ENCODE measurements at regions not wholly inside any gene's neighbourhood (a gene's known extent, or its start where the extent isn't known, plus 50 kb on each side); places are given as distances from the start of the nearest gene placed in this dataset.

DNA sequence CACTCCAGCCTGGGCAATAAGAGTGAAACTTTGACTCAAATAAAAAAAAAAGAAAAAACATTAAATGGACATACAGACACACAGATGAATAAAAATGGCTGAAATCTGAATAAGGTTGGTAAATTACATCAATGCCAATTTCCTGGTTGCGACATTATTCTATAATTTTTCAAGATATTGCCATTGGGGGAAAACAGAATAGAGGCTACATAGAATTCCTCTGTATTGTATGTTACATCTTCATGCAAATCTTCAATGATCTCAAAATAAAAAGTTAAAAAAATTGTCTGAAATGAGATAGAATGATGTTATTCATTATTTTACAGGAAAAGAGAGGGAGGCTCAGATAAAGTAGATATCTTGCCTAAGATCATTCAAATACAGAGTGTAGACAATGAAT, 234.0 kb downstream of the SDHAF3 start:
- no peak for DNase-seq (ENCODE audit: extremely low spot score)
- TF ChIP-seq ARNT (IDR thresholded peaks at IDR 0.05), result no peak
- POLR2A ChIA-PET, result no interaction called here
- CTCF ChIA-PET, result no interaction called here

DNA sequence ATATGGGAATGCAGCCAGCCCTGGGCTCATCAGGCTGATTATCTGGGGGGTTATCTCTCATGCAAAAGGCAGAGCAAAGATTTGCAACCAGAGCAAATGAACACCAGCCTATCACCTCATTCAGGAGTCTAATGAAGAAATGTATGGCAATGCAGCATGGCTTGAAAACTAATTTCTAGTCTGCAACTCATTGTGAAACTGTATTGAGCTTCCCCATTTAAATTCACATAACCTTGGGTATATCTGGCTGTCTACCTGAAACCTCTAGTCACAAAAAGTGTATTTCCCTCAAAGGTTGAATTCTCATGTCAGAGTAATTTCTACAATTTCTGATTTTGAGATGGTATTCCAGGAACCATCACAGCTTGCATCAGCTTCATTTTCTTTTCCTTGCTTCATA, 240.0 kb downstream of the SDHAF3 start:
- DNase-seq (ENCODE audit: extremely low spot score), result no peak
- TF ChIP-seq SUZ12 (IDR thresholded peaks at IDR 0.05) (no peak), L3MBTL2 (conservative IDR thresholded peaks at IDR 0.05) (no peak), FOXK2 (IDR thresholded peaks at IDR 0.05) (no peak), FOXA1 (IDR thresholded peaks at IDR 0.05) (no peak), ARNT (IDR thresholded peaks at IDR 0.05) (no peak), NFRKB (IDR thresholded peaks at IDR 0.05) (no peak), ZNF384 (IDR thresholded peaks at IDR 0.05) (no peak), TARDBP (IDR thresholded peaks at IDR 0.05) (no peak), FOXM1 (IDR thresholded peaks at IDR 0.05; ENCODE audit: borderline replicate concordance) (no peak), LEF1 (IDR thresholded peaks at IDR 0.05; ENCODE audit: borderline replicate concordance) (no peak), CTBP1 (IDR thresholded peaks at IDR 0.05; ENCODE audit: borderline replicate concordance) (no peak), HDGF (IDR thresholded peaks at IDR 0.05; ENCODE audit: borderline replicate concordance) (no peak), BHLHE40 (IDR thresholded peaks at IDR 0.05; ENCODE audit: borderline replicate concordance) (no peak), ELF4 (IDR thresholded peaks at IDR 0.05) (no peak)
- TF ChIP-seq, protein P1, sequence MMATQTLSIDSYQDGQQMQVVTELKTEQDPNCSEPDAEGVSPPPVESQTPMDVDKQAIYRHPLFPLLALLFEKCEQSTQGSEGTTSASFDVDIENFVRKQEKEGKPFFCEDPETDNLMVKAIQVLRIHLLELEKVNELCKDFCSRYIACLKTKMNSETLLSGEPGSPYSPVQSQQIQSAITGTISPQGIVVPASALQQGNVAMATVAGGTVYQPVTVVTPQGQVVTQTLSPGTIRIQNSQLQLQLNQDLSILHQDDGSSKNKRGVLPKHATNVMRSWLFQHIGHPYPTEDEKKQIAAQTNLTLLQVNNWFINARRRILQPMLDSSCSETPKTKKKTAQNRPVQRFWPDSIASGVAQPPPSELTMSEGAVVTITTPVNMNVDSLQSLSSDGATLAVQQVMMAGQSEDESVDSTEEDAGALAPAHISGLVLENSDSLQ (IDR thresholded peaks at IDR 0.05), result no peak
- POLR2A ChIA-PET, result no interaction called here
- CTCF ChIA-PET, result no interaction called here

DNA sequence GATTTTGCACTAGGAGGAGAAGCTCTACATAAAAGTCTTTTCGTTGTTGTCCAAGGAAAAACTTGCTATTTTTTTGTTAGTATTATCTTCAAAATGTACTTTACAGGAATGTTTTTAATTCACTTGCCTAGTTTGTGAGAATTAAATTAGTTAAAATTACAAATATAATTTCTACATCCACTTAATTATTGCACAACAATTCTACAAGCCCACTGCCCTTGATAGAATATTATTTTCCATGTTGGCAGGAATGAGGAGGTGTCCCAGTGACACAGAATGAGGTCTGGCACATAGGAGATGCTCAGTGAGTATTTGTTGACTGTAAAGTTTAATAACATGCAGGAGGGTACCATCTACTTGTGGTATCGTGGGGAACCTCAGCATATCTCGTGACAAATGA, 255.4 kb downstream of the SDHAF3 start:
- no peak for TF ChIP-seq L3MBTL2 (conservative IDR thresholded peaks at IDR 0.05)
- no peak for TF ChIP-seq FOXA1 (IDR thresholded peaks at IDR 0.05)
- TF ChIP-seq, protein P1 (IDR thresholded peaks at IDR 0.05), result no peak
- no peak for TF ChIP-seq ARNT (IDR thresholded peaks at IDR 0.05)
- TF ChIP-seq FOXM1 (IDR thresholded peaks at IDR 0.05; ENCODE audit: borderline replicate concordance), result no peak
- TF ChIP-seq BHLHE40 (IDR thresholded peaks at IDR 0.05; ENCODE audit: borderline replicate concordance), result no peak
- TF ChIP-seq NFRKB (IDR thresholded peaks at IDR 0.05), result no peak
- no peak for TF ChIP-seq SUZ12 (IDR thresholded peaks at IDR 0.05)
- TF ChIP-seq ELF4 (IDR thresholded peaks at IDR 0.05), result no peak
- no peak for TF ChIP-seq FOXK2 (IDR thresholded peaks at IDR 0.05)
- TF ChIP-seq LEF1 (IDR thresholded peaks at IDR 0.05; ENCODE audit: borderline replicate concordance), result no peak
- no peak for TF ChIP-seq SP1 (IDR thresholded peaks at IDR 0.05)
- no peak for TF ChIP-seq TARDBP (IDR thresholded peaks at IDR 0.05)
- no peak for TF ChIP-seq CTBP1 (IDR thresholded peaks at IDR 0.05; ENCODE audit: borderline replicate concordance)
- TF ChIP-seq HDGF (IDR thresholded peaks at IDR 0.05; ENCODE audit: borderline replicate concordance), result no peak
- no peak for TF ChIP-seq ZNF384 (IDR thresholded peaks at IDR 0.05)
- ChIA-PET CTCF (no interaction called here), POLR2A (no interaction called here)
- DNase-seq (ENCODE audit: extremely low spot score), result no peak

DNA sequence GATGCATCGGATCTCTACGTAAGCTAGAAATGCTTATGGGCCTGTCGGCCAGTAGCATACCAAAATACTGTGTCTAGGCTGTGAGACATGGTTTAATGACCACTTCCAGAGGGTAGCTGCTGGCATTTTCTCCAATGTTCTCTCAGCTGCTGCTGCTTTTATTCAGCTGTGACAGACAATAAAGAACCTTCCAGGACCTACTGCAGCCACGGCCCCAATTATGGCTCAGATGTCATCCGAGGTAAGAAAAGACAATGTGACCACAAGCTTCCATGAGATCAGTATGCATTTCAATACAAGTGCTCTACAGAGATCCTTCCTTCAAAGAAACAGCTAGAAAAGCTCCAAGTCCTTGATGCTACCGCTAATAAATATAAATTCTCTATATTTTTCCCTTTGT, 256.2 kb downstream of the SDHAF3 start:
- no peak for DNase-seq (ENCODE audit: extremely low spot score)
- TF ChIP-seq ELF4 (IDR thresholded peaks at IDR 0.05) (no peak), LEF1 (IDR thresholded peaks at IDR 0.05; ENCODE audit: borderline replicate concordance) (no peak), FOXM1 (IDR thresholded peaks at IDR 0.05; ENCODE audit: borderline replicate concordance) (no peak), SP1 (IDR thresholded peaks at IDR 0.05) (no peak), SUZ12 (IDR thresholded peaks at IDR 0.05) (no peak)
- POLR2A ChIA-PET, result no interaction called here
- CTCF ChIA-PET, result no interaction called here

DNA sequence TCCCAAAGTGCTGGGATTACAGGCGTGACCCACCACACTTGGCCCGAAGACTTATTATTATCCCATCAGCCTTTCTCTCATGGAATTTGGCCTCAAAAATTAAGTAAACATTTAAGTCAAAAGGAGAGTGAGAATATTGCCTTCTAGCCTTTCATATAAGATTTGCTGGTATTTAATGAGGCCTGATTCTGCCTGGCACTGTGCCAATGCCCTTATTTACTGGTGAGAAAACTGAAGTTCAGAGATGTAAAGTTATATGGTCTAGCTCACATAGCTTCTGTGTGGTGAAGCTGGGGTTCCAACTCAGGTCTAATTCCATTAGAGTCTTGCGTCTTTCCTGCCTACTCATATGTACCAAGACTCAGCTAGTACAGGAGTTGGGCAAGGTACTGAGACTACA, 260.2 kb downstream of the SDHAF3 start:
- CTCF ChIA-PET, result no interaction called here
- POLR2A ChIA-PET, result no interaction called here
- no peak for DNase-seq (ENCODE audit: extremely low spot score)
- TF ChIP-seq CTBP1 (IDR thresholded peaks at IDR 0.05; ENCODE audit: borderline replicate concordance) (no peak), ZNF384 (IDR thresholded peaks at IDR 0.05) (no peak), FOXM1 (IDR thresholded peaks at IDR 0.05; ENCODE audit: borderline replicate concordance) (no peak), FOXK2 (IDR thresholded peaks at IDR 0.05) (no peak), ARNT (IDR thresholded peaks at IDR 0.05) (no peak), LEF1 (IDR thresholded peaks at IDR 0.05; ENCODE audit: borderline replicate concordance) (no peak), BHLHE40 (IDR thresholded peaks at IDR 0.05; ENCODE audit: borderline replicate concordance) (no peak), ELF4 (IDR thresholded peaks at IDR 0.05) (no peak), L3MBTL2 (conservative IDR thresholded peaks at IDR 0.05) (no peak), HDGF (IDR thresholded peaks at IDR 0.05; ENCODE audit: borderline replicate concordance) (no peak), TARDBP (IDR thresholded peaks at IDR 0.05) (no peak), FOXA1 (IDR thresholded peaks at IDR 0.05) (no peak)
- TF ChIP-seq, protein P1 (IDR thresholded peaks at IDR 0.05), result no peak

DNA sequence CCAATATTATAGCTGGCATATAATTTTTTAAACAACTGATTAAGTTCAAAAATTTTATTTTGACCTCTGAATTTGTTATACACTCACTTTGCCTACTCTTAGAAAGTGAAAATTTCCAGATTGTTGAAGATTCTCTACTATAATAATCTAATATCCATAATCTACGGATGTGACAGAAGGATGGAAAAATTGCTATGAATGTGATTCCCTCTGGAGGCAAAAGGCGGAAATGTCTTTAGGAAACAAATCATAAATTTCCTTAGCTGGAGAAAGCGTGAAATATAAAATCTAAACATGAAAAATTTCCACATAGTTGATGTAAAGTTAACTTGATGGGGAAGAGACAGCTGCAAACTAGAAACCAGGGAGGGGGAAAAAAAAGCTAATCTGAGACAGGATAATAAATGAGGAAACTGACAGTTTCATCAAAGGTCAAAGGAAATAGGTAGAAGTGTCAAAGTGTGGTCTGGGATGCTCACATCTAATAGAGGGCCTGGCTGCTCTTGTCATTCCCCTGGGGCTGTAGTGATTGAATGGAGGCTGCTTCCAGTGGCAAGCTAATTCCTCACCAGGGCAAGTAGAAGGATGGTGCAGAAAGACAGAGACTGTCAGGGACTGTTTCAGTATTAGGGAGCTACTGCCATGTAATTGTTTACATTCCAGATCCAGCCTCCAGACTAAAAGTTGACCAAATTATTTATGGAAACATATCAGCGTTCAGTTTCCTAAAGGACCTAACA, 264.5 kb downstream of the SDHAF3 start:
- TF ChIP-seq BHLHE40 (IDR thresholded peaks at IDR 0.05; ENCODE audit: borderline replicate concordance), result no peak
- no peak for TF ChIP-seq FOXM1 (IDR thresholded peaks at IDR 0.05; ENCODE audit: borderline replicate concordance)
- no peak for TF ChIP-seq CTBP1 (IDR thresholded peaks at IDR 0.05; ENCODE audit: borderline replicate concordance)
- no peak for TF ChIP-seq L3MBTL2 (conservative IDR thresholded peaks at IDR 0.05)
- no peak for TF ChIP-seq SP1 (IDR thresholded peaks at IDR 0.05)
- no peak for TF ChIP-seq LEF1 (IDR thresholded peaks at IDR 0.05; ENCODE audit: borderline replicate concordance)
- TF ChIP-seq HDGF (IDR thresholded peaks at IDR 0.05; ENCODE audit: borderline replicate concordance), result no peak
- TF ChIP-seq ELF4 (IDR thresholded peaks at IDR 0.05), result no peak
- TF ChIP-seq FOXK2 (IDR thresholded peaks at IDR 0.05), result no peak
- no peak for TF ChIP-seq TARDBP (IDR thresholded peaks at IDR 0.05)
- no peak for TF ChIP-seq NFRKB (IDR thresholded peaks at IDR 0.05)
- TF ChIP-seq ARNT (IDR thresholded peaks at IDR 0.05), result no peak
- no peak for TF ChIP-seq SUZ12 (IDR thresholded peaks at IDR 0.05)
- TF ChIP-seq ZNF384 (IDR thresholded peaks at IDR 0.05), result no peak
- TF ChIP-seq FOXA1 (IDR thresholded peaks at IDR 0.05), result no peak
- TF ChIP-seq, protein P1 (IDR thresholded peaks at IDR 0.05), result no peak
- ChIA-PET CTCF (interaction anchor here (0.6 to 1.1 kb wide), 2 partner anchors 117 to 277 kb away, joined by 3 to 4 read pairs; no protein-coding TSS in a partner anchor), POLR2A (no interaction called here)
- no peak for DNase-seq (ENCODE audit: extremely low spot score)

All from HEK293T (cell line).